Keratinocyte (primary cell): ENCODE measurements at regions not wholly inside any gene's neighbourhood (a gene's known extent, or its start where the extent isn't known, plus 50 kb on each side); places are given as distances from the start of the nearest gene placed in this dataset.

Experiments used
- DNase-seq: peaks from one replicate; pipeline ENCODE4 v3.0.0-alpha.2; 2011; ENCODE audit warnings: low read depth, missing footprints, low spot score
- FAIRE-seq: peaks from 2 replicates; lab custom pipeline; 2011; peaks lifted over from hg19 to GRCh38; lab: Jason Lieb, UNC
- H2AFZ ChIP-seq: 2 replicates; pipeline ENCODE4 v1.6.0; 2012; ENCODE audit warnings: low read length, control low read depth, inconsistent platforms; ENCODE audit not compliant: control insufficient read depth
- H3K27ac ChIP-seq: 2 replicates; pipeline ENCODE4 v1.5.1; 2011; ENCODE audit warnings: low read length; ENCODE audit not compliant: control insufficient read depth, insufficient read depth
- H3K27me3 ChIP-seq: 3 replicates; pipeline ENCODE4 v1.6.0; 2011; ENCODE audit warnings: low read length; ENCODE audit not compliant: control insufficient read depth, insufficient read depth; ENCODE audit errors: extremely low read depth
- H3K36me3 ChIP-seq, 2 experiments: 2 replicates in 1 of 2; 3 replicates in 1 of 2; pipeline ENCODE4 v1.5.1; 2011; ENCODE audit warnings: low read length in 2 of 2, mild to moderate bottlenecking in 1 of 2; ENCODE audit not compliant: control insufficient read depth in 2 of 2, insufficient read depth in 2 of 2; ENCODE audit errors: extremely low read depth in 1 of 2
- H3K4me1 ChIP-seq: 3 replicates; pipeline ENCODE4 v1.5.1; 2011; ENCODE audit warnings: low read length; ENCODE audit not compliant: control insufficient read depth, insufficient read depth; ENCODE audit errors: extremely low read depth
- H3K4me2 ChIP-seq: 3 replicates; pipeline ENCODE4 v1.6.0; 2011; ENCODE audit warnings: low read depth, low read length; ENCODE audit not compliant: control insufficient read depth, insufficient read depth; ENCODE audit errors: extremely low read depth
- H3K4me3 ChIP-seq, 3 experiments: fragments of 200-600 bp in 1 of 3; sonication (generic) in 1 of 3; 2 replicates in 2 of 3; 3 replicates in 1 of 3; pipeline ENCODE4 v1.5.1; 2011 to 2016; ENCODE audit warnings: low read length in 3 of 3, mild to moderate bottlenecking in 3 of 3, control low read depth in 2 of 3, inconsistent platforms in 1 of 3, low read depth in 1 of 3, mixed read lengths in 1 of 3, mixed run types in 1 of 3, moderate library complexity in 1 of 3; ENCODE audit not compliant: control insufficient read depth in 2 of 3, insufficient read depth in 2 of 3; ENCODE audit errors: extremely low read depth in 1 of 3
- H3K79me2 ChIP-seq: 2 replicates; pipeline ENCODE4 v1.6.0; 2012; ENCODE audit warnings: low read length; ENCODE audit not compliant: control insufficient read depth, insufficient read depth
- H3K9ac ChIP-seq: 3 replicates; pipeline ENCODE4 v1.6.0; 2011; ENCODE audit warnings: low read length; ENCODE audit not compliant: control insufficient read depth, insufficient read depth; ENCODE audit errors: extremely low read depth
- H3K9me1 ChIP-seq: 3 replicates; pipeline ENCODE4 v1.6.0; 2011; ENCODE audit warnings: low read length; ENCODE audit not compliant: control insufficient read depth, insufficient read depth; ENCODE audit errors: extremely low read depth
- H3K9me3 ChIP-seq: 2 replicates; pipeline ENCODE4 v1.5.1; 2012; ENCODE audit warnings: low read depth, low read length; ENCODE audit not compliant: control insufficient read depth
- H4K20me1 ChIP-seq: 3 replicates; pipeline ENCODE4 v1.6.0; 2011; ENCODE audit warnings: low read length; ENCODE audit not compliant: control insufficient read depth, insufficient read depth; ENCODE audit errors: extremely low read depth
- EZH2 ChIP-seq: IDR thresholded peaks from one replicate; pipeline ENCODE4 v1.6.1; 2012; ENCODE audit warnings: inconsistent platforms, mild to moderate bottlenecking, low read length, moderate library complexity
- dilution Hi-C: fragments of 300-500 bp; cut with MboI; formaldehyde crosslinking; loops from one replicate; pipeline ENCODE4 v1.7.0; 2020; ENCODE audit warnings: low sequenced_read_pairs; ENCODE audit not compliant: extremely low pct_ligation_motif_present
- TF ChIP-seq, protein P1 (sequence below), 3 experiments: IDR thresholded peaks in 1 of 3; conservative IDR thresholded peaks in 1 of 3; optimal IDR thresholded peaks in 1 of 3; 2 replicates in 2 of 3; 3 replicates in 1 of 3; pipeline versions ENCODE3 to v1.5.1; 2011; ENCODE audit warnings: low read length in 3 of 3, mild to moderate bottlenecking in 3 of 3, moderate library complexity in 2 of 3, control low read depth in 1 of 3, inconsistent platforms in 1 of 3; ENCODE audit not compliant: insufficient read depth in 2 of 3; ENCODE audit errors: extremely low read depth in 1 of 3

DNA sequence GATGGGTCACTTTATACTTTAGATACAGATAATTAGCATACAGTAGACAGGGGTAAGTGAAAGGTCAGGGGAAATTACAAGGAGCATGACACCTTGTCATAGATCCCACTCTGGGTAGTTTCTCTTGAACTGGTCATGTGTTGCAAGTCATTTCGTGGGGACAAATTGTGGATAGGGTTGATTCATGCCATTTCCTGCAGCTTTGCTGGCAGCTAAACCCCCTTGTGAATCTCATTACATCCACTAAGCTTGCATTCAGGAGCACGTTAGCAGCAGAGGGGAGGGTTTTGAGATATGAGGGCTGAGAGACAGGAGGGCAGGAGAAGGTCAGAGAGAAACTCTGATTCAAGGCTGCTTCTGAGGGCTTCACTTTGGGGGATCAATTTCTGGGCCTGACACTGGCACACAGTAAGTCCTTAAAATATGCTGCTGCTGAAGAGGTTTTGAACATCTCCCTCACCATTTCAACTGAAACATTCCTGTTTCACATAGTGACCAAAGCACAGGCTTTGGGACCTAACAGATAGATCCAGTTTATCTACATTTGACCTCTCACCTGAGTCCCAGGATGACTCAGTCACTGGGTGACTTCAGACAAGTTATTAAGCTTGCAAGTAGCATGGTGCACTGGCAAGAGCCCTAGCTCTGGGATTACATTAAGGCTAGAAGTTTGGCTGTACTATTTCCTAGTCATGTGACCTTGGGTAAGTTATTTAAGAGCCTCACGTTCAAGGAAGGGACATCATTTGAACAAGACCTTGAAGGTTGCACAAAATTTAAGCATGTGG lies 206.0 kb upstream of the USP24 start:
- no peaks in the 10 kb centered on the region for H3K9me3 ChIP-seq
- FAIRE-seq (no peak), DNase-seq (no peak)
- dilution Hi-C loops, result no loop called here
- no peaks in the 10 kb centered on the region for H3K36me3 ChIP-seq
- H3K9me1 ChIP-seq, result no peaks in the 10 kb centered on the region
- no peak overlapping the region for H3K9ac ChIP-seq
- H2AFZ ChIP-seq, result no peak overlapping the region
- TF ChIP-seq, protein P1, sequence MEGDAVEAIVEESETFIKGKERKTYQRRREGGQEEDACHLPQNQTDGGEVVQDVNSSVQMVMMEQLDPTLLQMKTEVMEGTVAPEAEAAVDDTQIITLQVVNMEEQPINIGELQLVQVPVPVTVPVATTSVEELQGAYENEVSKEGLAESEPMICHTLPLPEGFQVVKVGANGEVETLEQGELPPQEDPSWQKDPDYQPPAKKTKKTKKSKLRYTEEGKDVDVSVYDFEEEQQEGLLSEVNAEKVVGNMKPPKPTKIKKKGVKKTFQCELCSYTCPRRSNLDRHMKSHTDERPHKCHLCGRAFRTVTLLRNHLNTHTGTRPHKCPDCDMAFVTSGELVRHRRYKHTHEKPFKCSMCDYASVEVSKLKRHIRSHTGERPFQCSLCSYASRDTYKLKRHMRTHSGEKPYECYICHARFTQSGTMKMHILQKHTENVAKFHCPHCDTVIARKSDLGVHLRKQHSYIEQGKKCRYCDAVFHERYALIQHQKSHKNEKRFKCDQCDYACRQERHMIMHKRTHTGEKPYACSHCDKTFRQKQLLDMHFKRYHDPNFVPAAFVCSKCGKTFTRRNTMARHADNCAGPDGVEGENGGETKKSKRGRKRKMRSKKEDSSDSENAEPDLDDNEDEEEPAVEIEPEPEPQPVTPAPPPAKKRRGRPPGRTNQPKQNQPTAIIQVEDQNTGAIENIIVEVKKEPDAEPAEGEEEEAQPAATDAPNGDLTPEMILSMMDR (optimal IDR thresholded peaks at IDR 0.05 in 1 of 3, IDR thresholded peaks at IDR 0.05 in 1 of 3, conservative IDR thresholded peaks at IDR 0.05 in 1 of 3; ENCODE audit: extremely low read depth in 1 of 3, insufficient read depth in 2 of 3, low read length in 3 of 3), result no peak
- no peak for TF ChIP-seq EZH2
- H3K4me3 ChIP-seq, result no peak overlapping the region
- no peaks in the 10 kb centered on the region for H3K79me2 ChIP-seq
- no peaks in the 10 kb centered on the region for H4K20me1 ChIP-seq
- no peaks in the 10 kb centered on the region for H3K4me1 ChIP-seq
- H3K4me2 ChIP-seq, result no peak overlapping the region
- no peak overlapping the region for H3K27ac ChIP-seq
- H3K27me3 ChIP-seq, result no peaks in the 10 kb centered on the region

DNA sequence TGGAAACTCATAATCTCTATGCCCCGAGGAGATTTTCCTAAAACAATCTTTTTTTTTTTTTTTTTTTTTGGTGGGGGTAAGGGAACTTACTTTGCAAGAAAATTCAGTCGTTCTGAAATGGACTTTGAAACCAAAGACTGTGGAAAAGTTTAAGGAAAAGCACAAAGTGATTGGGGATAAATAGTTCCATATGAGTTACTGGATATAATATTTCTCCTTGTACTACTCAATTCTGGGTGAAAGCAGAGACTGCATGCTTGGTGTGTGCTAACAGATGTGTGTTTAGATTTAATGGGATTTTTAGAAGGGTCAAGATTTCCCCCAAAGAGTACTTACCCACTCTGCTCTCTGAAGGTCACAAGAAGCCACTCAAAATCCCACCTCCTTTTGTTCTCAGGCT lies 204.9 kb upstream of the USP24 start:
- no peak overlapping the region for H3K9ac ChIP-seq
- DNase-seq (no peak), FAIRE-seq (no peak)
- H3K27ac ChIP-seq, result no peak overlapping the region
- TF ChIP-seq, protein P1 (optimal IDR thresholded peaks at IDR 0.05 in 1 of 3, IDR thresholded peaks at IDR 0.05 in 1 of 3, conservative IDR thresholded peaks at IDR 0.05 in 1 of 3; ENCODE audit: extremely low read depth in 1 of 3, insufficient read depth in 2 of 3, low read length in 3 of 3), result no peak
- no peak for TF ChIP-seq EZH2
- H3K4me3 ChIP-seq, result no peak overlapping the region
- H3K36me3 ChIP-seq, result no peaks in the 10 kb centered on the region
- no peak overlapping the region for H2AFZ ChIP-seq
- no peak overlapping the region for H3K4me2 ChIP-seq
- H4K20me1 ChIP-seq, result no peaks in the 10 kb centered on the region
- no peaks in the 10 kb centered on the region for H3K9me1 ChIP-seq
- H3K4me1 ChIP-seq, result no peaks in the 10 kb centered on the region
- no peaks in the 10 kb centered on the region for H3K27me3 ChIP-seq
- no peaks in the 10 kb centered on the region for H3K79me2 ChIP-seq
- no peaks in the 10 kb centered on the region for H3K9me3 ChIP-seq
- dilution Hi-C loops, result no loop called here
